ENCODE measurements at regions not wholly inside any gene's neighbourhood (a gene's known extent, or its start where the extent isn't known, plus 50 kb on each side); places are given as distances from the start of the nearest gene placed in this dataset.

DNA sequence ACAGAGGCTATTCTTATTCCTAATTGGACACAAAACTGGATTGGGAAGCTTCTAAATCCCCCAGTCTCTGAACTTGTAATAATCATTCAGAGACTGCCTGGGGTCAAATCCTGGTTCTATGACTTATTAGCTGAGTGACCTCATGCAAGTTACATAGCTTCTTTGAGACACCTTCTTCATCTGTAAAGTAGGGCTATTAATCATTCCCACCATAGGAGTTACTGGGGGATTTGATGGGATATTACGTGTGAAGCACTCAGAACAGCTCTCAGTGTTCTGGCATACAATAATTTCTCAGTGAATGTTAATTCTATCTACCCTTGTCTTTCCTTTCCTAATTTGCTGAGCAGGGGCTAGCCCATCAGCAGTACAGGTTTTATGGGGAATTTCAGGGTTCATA is 256.7 kb upstream of the TNP1 start:
- no peak for DNase-seq (ENCODE audit: low spot score)

DNA sequence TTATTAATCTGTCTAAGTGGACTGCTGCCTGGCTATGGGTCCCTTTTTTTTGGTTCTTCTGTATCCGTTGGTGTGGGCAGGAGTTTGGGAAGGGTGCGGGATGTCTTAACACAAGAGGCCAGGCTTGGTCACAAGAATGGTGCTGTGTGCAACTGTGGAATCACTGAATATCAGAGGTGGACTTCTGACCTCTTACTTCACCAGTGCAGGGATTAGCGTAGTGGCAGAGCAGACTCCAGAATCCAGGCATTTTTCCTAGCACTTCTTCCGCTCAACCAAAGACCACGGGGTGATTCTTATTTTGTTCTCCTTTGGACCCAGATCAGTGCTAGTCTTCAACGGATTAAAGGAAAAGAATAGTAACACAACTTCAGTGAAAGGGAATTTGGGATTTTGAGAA is 254.3 kb upstream of the TNP1 start:
- DNase-seq (ENCODE audit: low spot score), result no peak

DNA sequence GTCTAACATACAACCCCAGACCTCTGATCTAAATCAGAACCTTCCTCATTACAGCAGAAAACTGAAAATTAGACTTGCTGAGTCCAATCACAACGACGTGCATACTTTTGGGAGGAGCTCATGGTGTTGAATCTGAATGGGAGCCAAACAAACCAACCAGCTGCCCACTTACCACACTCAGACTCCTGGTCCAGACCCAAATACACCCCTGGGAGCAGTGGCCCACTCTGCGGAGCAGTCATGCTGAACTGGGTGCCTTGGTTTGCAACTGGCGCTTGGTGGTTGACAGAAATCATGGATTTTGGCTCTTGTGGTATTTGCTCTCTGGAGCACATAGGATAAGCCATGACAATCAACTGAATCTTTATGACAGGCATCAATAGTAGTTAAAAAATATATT is 253.6 kb upstream of the TNP1 start:
- DNase-seq (ENCODE audit: low spot score), result no peak

GRCh38 chr2:217110550-217110949 is 250.7 kb upstream of the TNP1 start:
- no peak for DNase-seq (ENCODE audit: low spot score)

GRCh38 chr2:217108575-217109027 is 248.7 kb upstream of the TNP1 start:
- no peak for DNase-seq (ENCODE audit: low spot score)

- DNase-seq (ENCODE audit: low spot score), result no peak
Observed at GRCh38 chr2:217108086-217108485, 248.2 kb upstream of the TNP1 start.

- no peak for DNase-seq (ENCODE audit: low spot score)
Observed at GRCh38 chr2:217107480-217107879, 247.6 kb upstream of the TNP1 start.

DNA sequence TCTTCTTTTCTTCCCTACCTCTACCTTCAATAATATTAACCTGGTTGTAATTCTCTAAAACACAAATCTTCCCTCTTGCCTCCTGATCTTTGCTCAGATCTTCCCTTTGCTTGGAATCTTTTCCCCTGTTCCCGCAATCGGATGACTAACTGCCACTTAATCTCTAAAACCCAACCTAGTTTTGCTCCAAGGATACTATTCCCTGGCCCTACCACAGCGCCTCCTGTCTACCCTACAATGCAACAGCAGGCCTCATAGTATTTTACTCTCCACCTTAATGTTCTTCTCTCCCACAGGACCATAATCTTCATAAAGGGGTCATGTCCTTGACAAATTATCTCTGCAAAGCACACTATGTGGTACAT is 246.8 kb upstream of the TNP1 start:
- no peak for DNase-seq (ENCODE audit: low spot score)

DNA sequence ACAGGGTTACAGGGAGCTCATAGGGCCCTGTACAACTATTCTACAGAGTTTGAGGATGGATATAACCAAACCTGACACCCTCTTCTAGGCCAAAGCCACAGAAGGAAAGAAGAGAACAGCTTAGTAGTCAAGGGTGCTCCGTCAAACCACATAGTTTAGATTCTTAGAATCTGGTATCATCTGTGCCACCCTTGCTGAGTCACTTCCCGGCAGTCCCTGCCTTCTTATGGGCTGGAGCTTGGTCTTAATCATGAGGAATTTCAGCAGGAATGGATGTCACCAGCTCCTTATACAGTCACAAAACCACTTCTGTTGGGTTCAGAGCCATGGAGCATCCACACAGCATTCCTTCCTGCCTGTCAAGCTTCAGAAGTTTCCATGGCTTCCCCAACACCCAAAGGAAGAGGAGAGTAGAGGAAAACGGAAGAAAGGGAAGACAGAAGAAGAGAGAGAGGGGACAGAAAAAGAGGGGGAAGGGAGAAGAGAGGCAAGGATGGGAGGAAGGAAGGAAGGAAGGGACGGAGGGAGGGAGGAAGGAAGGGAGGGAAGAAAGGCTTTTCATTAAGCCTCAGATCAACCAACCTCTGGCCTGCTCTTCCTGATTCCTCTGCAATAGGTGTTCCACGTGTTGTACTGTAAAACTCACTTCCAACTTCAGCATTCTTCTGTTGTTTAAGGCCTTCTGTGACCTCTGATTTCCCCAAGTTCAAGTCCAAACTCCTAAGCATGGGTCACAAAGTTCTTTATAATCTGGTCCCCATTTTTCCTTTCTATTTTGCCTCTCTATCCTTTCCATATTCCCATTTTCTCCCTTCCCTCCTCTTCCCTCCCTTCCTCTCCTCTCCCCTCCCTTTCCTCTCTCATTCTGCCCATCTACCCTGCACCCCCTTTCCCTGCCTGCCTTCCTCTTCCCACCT is 246.1 kb upstream of the TNP1 start:
- DNase-seq (ENCODE audit: low spot score), result peak; percentile 28

- DNase-seq (ENCODE audit: low spot score), result no peak
Observed at GRCh38 chr2:217103752-217104545, 244.1 kb upstream of the TNP1 start.

GRCh38 chr2:217102956-217103355 is 243.1 kb upstream of the TNP1 start:
- no peak for DNase-seq (ENCODE audit: low spot score)

DNA sequence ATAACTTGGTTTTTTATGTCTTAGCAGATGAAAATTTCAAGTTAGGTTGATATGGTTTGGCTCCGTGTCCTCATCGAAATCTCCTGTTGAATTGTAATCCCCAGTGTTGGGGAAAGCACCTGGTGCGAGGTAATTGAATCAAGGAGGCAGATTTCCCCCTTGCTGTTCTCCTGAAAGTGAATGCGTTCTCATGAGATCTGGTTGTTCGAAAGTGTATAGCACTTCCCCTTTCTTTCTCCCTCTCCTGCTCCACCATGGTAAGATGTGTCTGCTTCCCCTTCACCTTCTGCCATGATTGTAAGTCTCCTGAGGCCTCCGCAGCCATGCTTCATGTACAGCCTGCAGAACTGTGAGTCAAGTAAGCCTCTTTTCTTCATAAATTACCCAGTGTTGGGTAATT is 242.1 kb upstream of the TNP1 start:
- no peak for DNase-seq (ENCODE audit: low spot score)

- DNase-seq (ENCODE audit: low spot score), result no peak
Observed at GRCh38 chr2:217099561-217099960, 239.7 kb upstream of the TNP1 start.

DNA sequence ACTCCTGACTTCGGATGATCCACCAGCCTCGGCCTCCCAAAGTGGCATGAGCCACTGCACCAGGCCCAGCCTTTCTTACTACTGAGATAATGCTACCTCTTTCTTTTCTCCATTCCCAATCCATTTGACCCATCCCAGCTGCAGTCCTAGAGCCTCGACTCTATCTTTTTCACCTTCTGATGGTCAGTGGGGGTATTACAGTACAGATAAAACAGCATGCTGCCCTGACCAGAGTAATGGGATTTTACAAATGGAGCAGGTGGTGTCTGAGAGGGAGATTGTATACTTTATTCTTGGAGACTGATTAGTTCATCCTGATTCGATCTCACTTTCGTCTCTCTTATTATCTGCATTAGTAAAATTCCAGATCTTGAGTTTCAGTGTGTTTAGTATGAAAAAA is 238.6 kb upstream of the TNP1 start:
- DNase-seq (ENCODE audit: low spot score), result no peak

DNA sequence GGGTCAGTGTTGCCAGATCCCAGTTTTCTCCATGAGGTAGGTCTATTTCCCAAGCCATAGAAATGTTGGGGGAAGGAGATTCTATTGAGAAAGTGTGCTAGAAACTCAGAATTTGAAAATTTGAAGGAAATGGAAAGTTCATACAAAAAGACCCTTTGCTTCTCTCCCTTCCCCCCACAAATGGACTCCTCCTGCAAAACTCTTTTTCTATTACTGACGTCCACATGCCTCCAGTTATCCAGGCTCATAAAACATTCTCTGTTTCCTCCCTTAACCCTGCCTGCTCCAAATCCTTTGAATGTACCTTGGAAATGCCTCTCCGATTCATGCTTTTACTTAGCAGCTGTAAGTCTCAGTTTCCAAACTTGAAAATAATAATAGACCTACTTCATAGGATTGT is 237.5 kb upstream of the TNP1 start:
- DNase-seq (ENCODE audit: low spot score), result no peak

GRCh38 chr2:217096474-217097225 is 236.8 kb upstream of the TNP1 start:
- DNase-seq (ENCODE audit: low spot score), result no peak

- no peak for DNase-seq (ENCODE audit: low spot score)
Observed at GRCh38 chr2:217095511-217096205, 235.8 kb upstream of the TNP1 start.

DNA sequence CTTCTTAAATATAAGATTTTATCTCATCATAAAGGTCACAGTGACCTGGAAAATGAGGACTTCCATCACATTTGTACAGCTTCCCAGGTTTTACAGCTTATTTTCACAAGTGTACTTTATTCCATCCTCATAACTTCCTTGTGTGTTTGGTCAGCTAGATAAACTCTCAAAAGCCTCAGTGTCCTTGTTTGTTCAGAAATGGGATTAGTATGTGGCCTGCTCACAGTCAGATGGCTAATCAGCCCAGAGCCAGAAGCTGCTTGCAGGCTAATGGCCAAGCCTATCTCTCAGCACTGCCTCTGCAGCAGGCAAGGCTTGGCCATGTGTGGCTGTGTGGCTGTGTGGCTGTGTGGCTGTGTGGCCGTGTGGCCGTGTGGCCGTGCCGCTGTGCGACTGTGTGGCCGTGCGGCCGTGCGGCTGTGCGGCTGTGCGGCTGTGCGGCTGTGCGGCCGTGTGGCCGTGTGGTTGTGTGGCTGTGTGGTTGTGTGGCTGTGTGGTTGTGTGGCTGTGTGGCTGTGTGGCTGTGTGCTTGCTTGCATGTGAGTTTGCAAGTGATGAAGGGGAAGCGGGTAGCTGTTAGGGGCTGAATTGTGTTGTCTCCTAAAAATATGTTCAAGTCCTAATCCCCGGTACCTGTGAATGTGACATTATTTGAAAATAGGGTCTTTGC is 233.0 kb upstream of the TNP1 start:
- DNase-seq (ENCODE audit: low spot score), result no peak

GRCh38 chr2:217091531-217091930 is 231.7 kb upstream of the TNP1 start:
- DNase-seq (ENCODE audit: low spot score), result no peak

DNA sequence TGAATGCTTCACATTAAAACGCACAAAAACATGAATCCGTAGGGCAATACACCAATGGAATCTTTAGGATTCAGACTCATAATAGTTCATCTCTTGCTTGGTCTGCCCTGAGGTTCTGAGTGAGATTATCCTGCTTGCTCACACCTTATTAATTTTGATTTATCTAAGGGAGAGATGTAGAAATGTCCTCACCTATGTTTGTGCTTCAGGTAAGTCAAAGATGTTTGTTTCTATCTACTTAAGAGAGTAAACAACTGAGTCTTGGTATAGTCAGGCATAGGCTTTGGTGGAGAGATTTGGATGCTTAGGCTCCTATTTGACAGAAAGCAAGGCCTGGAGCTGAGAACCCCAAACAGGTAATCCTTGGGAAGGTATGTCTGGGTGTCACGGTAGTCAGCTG is 231.0 kb upstream of the TNP1 start:
- DNase-seq (ENCODE audit: low spot score), result no peak

GRCh38 chr2:217090024-217090473 is 230.2 kb upstream of the TNP1 start:
- peak; percentile 55 for DNase-seq (ENCODE audit: low spot score)

Measured in COLO829 (cell line).